Stimulated activated naive CD4-positive, alpha-beta T cell (primary cell): ENCODE measurements at regions not wholly inside any gene's neighbourhood (a gene's known extent, or its start where the extent isn't known, plus 50 kb on each side); places are given as distances from the start of the nearest gene placed in this dataset.

ENCODE experiments used
- DNase-seq, 6 experiments: peaks; one replicate each; lab custom pipeline; 2025; lab: John Stamatoyannopoulos, UW

GRCh38 chr13:85538957-85539356 is 260.3 kb downstream of the SLITRK6 start:
- no peak for DNase-seq

GRCh38 chr13:85537601-85538000 is 261.6 kb downstream of the SLITRK6 start:
- no peak for DNase-seq

- no peak for DNase-seq
These were observed 262.5 kb downstream of the SLITRK6 start for GRCh38 chr13:85536706-85537105.

- DNase-seq: no peak
These were observed 263.7 kb downstream of the SLITRK6 start for GRCh38 chr13:85535316-85536084.

- no peak for DNase-seq
These were observed 265.3 kb downstream of the SLITRK6 start for GRCh38 chr13:85533911-85534310.

GRCh38 chr13:85529218-85529594 is 270.0 kb downstream of the SLITRK6 start:
- no peak for DNase-seq

- DNase-seq: no peak
These were observed 270.6 kb downstream of the SLITRK6 start for GRCh38 chr13:85528491-85529217.

- no peak for DNase-seq
These were observed 271.9 kb downstream of the SLITRK6 start for GRCh38 chr13:85527316-85527715.

- no peak for DNase-seq
These were observed 273.8 kb downstream of the SLITRK6 start for GRCh38 chr13:85525411-85525810.

- DNase-seq: no peak
These were observed 277.6 kb downstream of the SLITRK6 start for GRCh38 chr13:85521657-85522056.

GRCh38 chr13:85520445-85520844 is 278.8 kb downstream of the SLITRK6 start:
- DNase-seq: no peak

- no peak for DNase-seq
These were observed 279.9 kb downstream of the SLITRK6 start for GRCh38 chr13:85519363-85519762.

GRCh38 chr13:85512421-85512820 is 286.8 kb downstream of the SLITRK6 start:
- DNase-seq: no peak

GRCh38 chr13:85509512-85509911 is 289.7 kb downstream of the SLITRK6 start:
- no peak for DNase-seq

- DNase-seq: no peak
These were observed 290.4 kb downstream of the SLITRK6 start for GRCh38 chr13:85508683-85509329.

- no peak for DNase-seq
These were observed 295.4 kb downstream of the SLITRK6 start for GRCh38 chr13:85503797-85504196.

- DNase-seq: no peak
These were observed 297.6 kb downstream of the SLITRK6 start for GRCh38 chr13:85501616-85502015.

GRCh38 chr13:85500696-85501256 is 298.4 kb downstream of the SLITRK6 start:
- no peak for DNase-seq

- no peak for DNase-seq
These were observed 300.4 kb downstream of the SLITRK6 start for GRCh38 chr13:85498774-85499173.

GRCh38 chr13:85497652-85498051 is 301.6 kb downstream of the SLITRK6 start:
- no peak for DNase-seq

- DNase-seq: no peak
These were observed 306.9 kb downstream of the SLITRK6 start for GRCh38 chr13:85492283-85492682.

GRCh38 chr13:85486663-85487062 is 312.6 kb downstream of the SLITRK6 start:
- DNase-seq: no peak

- no peak for DNase-seq
These were observed 326.1 kb downstream of the SLITRK6 start for GRCh38 chr13:85473144-85473543.
